Glutamatergic neuron (in vitro differentiated cells): ENCODE measurements at regions not wholly inside any gene's neighbourhood (a gene's known extent, or its start where the extent isn't known, plus 50 kb on each side); places are given as distances from the start of the nearest gene placed in this dataset.

Source experiments
- DNase-seq: peaks from one replicate; pipeline ENCODE4 v3.0.0; 2022
- H3K27ac Mint-ChIP-seq: one replicate; pipeline ENCODE4 v1.8.0; 2020; ENCODE audit warnings: mild to moderate bottlenecking, mixed read lengths, inconsistent platforms; ENCODE audit not compliant: unreplicated experiment
- H3K27me3 Mint-ChIP-seq: one replicate; pipeline ENCODE4 v1.8.0; 2020; ENCODE audit warnings: mild to moderate bottlenecking, moderate library complexity, mixed read lengths, inconsistent platforms; ENCODE audit not compliant: unreplicated experiment
- H3K36me3 Mint-ChIP-seq: one replicate; pipeline ENCODE4 v1.8.0; 2020; ENCODE audit warnings: mild to moderate bottlenecking, mixed read lengths, inconsistent platforms; ENCODE audit not compliant: unreplicated experiment
- H3K4me1 Mint-ChIP-seq: one replicate; pipeline ENCODE4 v1.8.0; 2020; ENCODE audit warnings: mild to moderate bottlenecking, low read depth, mixed read lengths, inconsistent platforms; ENCODE audit not compliant: unreplicated experiment
- H3K4me3 Mint-ChIP-seq: one replicate; pipeline ENCODE4 v1.8.0; 2020; ENCODE audit warnings: mild to moderate bottlenecking, mixed read lengths, inconsistent platforms; ENCODE audit not compliant: unreplicated experiment
- H3K9me3 Mint-ChIP-seq: one replicate; pipeline ENCODE4 v1.8.0; 2020; ENCODE audit warnings: mild to moderate bottlenecking, moderate library complexity, mixed read lengths, inconsistent platforms; ENCODE audit not compliant: unreplicated experiment
- TF ChIP-seq, protein P1 (sequence below): fragments of 200-600 bp; sonication (generic); IDR thresholded peaks from one replicate; pipeline ENCODE4 v1.5.0; 2021; ENCODE audit not compliant: partially characterized antibody, unreplicated experiment

DNA sequence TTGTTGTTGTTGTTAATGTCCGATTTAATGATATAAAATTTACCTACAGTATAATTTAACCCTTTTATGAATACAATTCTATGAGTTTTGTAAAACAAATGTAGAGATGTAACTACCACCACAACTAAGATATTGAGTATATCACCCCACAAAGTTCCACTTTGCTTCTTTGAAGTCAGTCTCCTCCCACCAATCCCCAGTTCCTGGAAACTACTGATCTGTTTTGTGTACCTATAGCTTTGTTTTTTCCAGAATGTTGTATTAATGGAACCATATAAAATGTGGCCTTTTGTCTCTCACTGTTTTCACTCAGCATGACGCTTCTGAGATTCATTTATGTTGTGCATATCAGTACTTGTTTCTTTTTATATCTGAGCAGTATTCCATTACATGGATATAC lies 52.3 kb upstream of the FAM9C start:
- peaks cover 3% of the 10 kb centered on the region for H3K9me3 Mint-ChIP-seq
- H3K27ac Mint-ChIP-seq = no peak overlapping the region

DNA sequence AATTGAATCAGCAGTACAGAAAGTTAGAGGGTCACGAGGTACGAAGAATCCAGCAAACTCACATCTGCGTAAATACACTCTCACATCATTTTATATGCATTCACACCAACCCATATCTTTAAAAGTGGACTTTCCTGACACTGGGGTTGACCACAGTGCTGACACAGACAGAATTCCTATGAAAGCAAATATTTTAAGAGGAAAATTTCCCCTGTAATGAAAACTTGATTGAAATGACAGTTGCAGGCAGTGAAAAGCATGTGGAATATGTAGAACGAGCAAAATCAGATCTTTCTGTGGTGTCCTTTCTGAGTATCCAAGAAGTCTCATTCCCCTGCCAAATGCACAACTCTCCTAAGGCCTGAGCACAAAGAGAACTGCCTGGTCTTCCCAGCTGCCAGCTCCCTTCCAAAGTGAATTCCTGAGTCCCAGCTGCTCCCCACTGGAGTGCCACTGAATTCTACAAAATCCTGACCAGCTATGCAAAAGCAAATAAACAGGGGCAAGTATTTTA lies 50.5 kb upstream of the FAM9C start:
- Mint-ChIP-seq H3K27ac (no peak overlapping the region), H3K9me3 (peaks cover 3% of the 10 kb centered on the region), H3K4me3 (no peak overlapping the region), H3K27me3 (no peaks in the 10 kb centered on the region), H3K36me3 (no peaks in the 10 kb centered on the region), H3K4me1 (no peaks in the 10 kb centered on the region)
- no peak for DNase-seq
- TF ChIP-seq, protein P1, sequence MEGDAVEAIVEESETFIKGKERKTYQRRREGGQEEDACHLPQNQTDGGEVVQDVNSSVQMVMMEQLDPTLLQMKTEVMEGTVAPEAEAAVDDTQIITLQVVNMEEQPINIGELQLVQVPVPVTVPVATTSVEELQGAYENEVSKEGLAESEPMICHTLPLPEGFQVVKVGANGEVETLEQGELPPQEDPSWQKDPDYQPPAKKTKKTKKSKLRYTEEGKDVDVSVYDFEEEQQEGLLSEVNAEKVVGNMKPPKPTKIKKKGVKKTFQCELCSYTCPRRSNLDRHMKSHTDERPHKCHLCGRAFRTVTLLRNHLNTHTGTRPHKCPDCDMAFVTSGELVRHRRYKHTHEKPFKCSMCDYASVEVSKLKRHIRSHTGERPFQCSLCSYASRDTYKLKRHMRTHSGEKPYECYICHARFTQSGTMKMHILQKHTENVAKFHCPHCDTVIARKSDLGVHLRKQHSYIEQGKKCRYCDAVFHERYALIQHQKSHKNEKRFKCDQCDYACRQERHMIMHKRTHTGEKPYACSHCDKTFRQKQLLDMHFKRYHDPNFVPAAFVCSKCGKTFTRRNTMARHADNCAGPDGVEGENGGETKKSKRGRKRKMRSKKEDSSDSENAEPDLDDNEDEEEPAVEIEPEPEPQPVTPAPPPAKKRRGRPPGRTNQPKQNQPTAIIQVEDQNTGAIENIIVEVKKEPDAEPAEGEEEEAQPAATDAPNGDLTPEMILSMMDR = no peak

More for the DNA sequence above, 52.3 kb upstream of the FAM9C start:
- DNase-seq = no peak
- Mint-ChIP-seq H3K4me1 (peaks cover 3% of the 10 kb centered on the region), H3K36me3 (no peaks in the 10 kb centered on the region), H3K27me3 (no peaks in the 10 kb centered on the region), H3K4me3 (no peak overlapping the region)
- TF ChIP-seq, protein P1 = no peak

DNA sequence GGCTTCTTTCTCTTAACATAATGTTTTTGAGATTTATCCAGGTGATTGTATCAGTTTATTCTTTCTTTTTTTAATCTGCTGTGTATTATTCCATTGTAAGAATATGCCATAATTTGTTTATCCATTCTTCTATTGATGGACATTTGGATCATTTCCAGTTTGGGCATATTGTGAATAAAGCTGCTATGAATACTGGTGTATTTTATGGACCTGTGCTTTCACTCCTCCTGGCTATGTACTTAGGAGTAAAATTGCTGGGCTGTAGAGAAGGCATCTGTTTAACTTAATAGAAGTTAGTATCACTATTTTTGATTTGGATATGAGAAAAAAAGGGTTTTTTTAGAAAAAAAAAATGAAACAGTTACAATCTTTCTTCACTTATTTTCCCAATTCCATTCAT lies 50.0 kb upstream of the FAM9C start:
- H3K27ac Mint-ChIP-seq = no peak overlapping the region
- TF ChIP-seq, protein P1 = no peak
- peaks cover 3% of the 10 kb centered on the region for H3K9me3 Mint-ChIP-seq

More for the DNA sequence above, 50.0 kb upstream of the FAM9C start:
- Mint-ChIP-seq H3K4me3 (no peak overlapping the region), H3K27me3 (no peaks in the 10 kb centered on the region), H3K36me3 (no peaks in the 10 kb centered on the region), H3K4me1 (no peaks in the 10 kb centered on the region)
- no peak for DNase-seq
